HG03571 (cell line): ENCODE measurements at regions not wholly inside any gene's neighbourhood (a gene's known extent, or its start where the extent isn't known, plus 50 kb on each side); places are given as distances from the start of the nearest gene placed in this dataset.

Source experiments
- ATAC-seq: cut with Tn5 transposase; IDR thresholded peaks from one replicate; pipeline ENCODE4 v1.9.1; 2021; ENCODE audit not compliant: unreplicated experiment

DNA sequence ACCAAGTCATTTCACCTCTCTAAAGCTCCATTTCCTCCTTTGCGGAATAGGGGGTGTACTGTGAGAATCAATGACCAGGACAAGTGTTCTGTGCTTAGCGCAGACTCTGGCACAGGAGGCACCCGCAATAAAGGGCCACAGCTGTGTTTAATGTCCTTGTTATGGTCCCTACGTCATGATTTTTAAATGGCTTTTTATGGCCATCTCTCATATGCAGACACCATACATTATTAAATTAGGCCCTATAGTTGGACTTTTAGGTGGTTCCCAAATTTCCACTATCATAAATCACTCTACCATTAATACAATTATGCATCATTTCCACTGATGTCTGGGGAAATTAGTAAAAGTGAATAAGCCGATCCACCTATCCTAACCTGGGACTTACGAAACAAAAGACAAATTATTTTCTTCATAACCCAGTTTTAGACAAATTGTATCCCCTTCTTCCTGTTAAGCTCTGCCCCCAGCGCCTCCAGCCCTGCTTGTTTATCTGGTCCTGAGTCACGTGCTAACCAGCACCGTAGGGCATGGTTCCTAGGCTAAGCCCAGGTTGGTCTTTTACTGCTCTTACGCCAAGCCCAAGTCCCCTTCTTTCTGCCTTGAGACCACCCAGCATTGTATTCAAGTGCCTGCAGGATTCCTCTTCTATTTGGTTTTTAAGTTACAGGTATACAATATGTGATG lies 278.3 kb downstream of the SHQ1 start:
- ATAC-seq: no peak

DNA sequence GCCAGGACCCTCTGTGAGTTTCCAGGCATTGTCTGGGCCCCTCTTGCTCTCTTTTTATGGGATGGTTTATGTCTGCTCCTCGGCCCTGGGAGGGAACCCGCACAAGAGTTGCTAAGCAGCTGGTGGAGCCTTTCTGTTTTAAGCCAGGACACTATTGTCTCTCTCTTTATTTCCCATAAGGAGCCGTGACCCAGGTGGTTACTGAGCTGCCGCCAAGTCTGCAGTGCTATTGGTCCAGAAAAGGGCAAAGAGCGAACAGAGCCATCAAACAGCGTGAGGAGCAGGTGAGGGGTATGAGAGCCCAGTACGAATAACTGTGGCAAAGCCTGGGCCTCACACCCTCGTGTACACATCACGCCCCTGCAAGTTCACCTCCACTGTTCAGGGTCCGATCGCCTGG lies 280.2 kb downstream of the SHQ1 start:
- no peak for ATAC-seq

DNA sequence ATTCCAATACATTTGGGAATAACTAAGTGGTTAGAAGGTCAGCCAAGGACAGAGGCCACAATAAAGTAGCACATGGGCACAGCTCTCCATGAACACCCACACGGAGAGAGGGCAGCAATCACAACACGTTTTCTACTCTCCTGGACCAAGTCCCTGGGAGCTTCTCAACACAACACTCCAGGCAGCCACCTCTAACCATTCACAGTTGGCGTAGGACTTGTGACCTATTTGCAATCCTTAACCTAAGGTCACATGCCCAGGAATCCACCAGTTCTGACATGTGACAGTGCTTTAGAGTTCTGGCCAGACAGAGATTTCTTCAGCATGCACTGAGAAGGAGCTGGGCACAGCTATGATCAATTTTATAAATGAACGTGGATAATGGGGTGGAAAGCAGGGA lies 280.8 kb downstream of the SHQ1 start:
- ATAC-seq: no peak

- no peak for ATAC-seq
These were observed 282.7 kb downstream of the SHQ1 start for GRCh38 chr3:72565593-72565992.

DNA sequence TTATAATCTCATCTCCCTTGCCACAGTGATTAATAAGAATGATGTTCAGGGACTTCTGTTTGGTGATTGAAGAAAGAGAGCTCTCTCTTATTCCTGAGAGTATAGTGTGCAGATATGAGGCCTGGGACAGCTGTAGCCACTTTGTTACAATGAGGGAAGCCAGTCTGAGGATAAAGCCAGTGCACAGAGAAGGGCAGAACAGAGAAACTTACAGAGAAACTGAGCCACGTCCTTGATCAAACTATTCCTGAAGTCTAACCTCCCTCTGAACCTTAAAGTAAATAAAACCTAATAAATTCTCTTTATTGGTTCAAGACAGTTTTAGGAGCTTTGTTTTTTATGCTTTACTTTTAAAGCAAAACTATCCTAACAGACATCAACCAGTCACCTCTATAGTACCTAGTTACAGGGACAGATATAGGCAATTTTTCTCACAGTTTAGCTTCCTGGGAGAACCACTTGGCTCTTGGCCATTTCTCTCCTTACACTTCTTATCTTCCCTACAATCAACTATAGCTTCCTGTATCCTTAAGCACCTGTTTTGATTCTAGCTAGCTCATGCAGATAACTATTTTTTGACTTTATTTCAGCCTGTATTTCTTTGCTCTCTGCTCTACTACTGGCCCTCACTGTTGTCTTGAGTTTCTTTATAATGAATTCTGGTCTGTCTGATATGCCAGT lies 284.4 kb downstream of the SHQ1 start:
- ATAC-seq: no peak

DNA sequence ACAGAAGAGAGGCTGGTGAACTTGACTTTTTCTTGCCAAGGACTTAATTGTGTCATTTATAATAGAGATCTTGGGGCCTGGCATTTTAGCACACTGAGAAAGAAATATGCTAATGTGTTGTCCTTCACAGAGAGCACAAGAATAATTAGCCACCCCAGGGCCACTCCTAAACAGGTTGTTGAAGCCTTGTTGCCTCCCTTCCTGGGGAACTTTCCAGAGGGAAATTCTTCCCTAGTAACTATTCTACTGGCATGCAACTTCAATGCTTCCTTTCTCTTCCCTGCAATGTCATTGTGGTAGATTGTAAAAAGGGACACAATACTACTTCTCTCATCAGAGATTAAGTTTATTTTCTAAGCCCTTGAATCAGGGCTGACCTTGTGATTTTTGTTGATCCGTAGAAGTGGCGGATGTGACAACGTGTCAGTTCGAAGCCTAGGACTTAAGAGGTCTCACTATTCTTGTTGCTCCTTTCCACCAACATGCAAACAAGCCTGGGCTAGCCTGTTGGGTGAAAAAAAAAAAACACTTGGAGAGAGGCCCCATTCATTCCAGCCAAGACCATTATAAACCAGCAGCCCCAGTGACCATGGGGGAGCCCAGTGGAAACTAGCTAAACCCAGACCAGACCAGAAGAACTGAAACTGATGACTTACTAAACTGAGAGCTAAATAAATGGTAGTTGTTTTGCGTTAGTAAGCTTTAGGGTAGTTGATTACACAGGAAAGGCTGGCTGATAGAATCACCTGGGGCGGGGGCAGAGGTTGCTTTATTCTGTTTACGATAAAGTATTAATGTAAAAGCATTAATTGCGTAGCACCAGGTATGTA lies 287.2 kb downstream of the SHQ1 start:
- ATAC-seq: no peak

GRCh38 chr3:72559385-72559784 lies 288.9 kb downstream of the SHQ1 start:
- no peak for ATAC-seq

DNA sequence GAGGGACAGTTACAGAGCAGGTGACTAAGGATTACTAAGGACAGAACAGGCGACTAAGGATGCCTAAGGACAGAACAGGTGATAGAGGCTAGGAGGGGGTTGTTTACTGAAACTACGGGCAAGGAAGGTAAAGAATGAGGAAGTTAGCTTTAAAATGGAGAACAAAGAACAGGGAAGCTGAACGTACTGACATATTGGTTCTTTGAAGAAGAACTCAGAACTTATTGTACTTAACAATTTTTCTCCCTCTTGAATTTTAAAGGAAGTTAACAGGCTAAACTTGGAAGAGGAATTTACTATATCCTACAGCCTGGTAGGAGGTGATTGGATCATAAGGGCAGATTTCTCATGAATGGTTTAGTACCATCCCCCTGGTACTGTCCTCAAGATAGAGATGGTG lies 290.2 kb downstream of the SHQ1 start:
- no peak for ATAC-seq

GRCh38 chr3:72555714-72556113 lies 292.5 kb downstream of the SHQ1 start:
- no peak for ATAC-seq

DNA sequence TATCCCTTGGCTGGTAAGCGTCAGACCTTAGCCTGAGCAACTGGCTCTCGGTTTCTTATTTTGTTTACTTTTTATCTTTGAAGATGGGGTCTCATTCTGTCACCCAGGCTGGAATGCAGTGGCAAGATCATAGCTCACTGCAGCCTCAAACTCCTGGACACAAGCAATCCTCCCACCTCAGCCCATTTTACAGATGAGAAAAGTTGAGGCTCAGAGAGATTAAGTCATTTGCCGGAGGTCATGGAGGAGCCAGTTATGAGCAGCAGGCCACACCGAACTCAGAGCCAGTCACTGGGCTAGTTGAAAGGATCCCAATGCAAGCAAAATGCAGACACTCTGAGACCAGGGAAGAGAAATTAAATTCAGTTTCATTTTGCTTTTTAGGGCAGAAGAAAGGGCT lies 293.6 kb downstream of the SHQ1 start:
- ATAC-seq: no peak

DNA sequence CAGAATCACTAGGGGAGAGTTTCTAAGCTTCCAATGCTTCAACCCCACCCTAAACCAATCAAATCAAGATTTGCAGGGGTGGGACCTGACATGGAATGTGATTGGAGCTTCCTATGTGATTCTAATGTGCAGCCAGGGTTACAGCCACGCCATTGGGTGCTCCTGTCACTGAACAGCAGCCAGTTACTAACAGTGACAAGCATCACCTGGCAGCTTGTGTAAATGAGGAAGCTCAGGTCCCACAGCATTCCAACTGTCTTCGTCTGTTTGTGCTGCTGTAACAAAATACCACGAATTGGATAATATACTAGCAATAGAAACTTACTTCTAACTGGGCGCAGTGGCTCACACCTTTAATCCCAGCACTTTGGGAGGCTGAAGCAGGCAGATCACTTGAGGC lies 294.9 kb downstream of the SHQ1 start:
- no peak for ATAC-seq

DNA sequence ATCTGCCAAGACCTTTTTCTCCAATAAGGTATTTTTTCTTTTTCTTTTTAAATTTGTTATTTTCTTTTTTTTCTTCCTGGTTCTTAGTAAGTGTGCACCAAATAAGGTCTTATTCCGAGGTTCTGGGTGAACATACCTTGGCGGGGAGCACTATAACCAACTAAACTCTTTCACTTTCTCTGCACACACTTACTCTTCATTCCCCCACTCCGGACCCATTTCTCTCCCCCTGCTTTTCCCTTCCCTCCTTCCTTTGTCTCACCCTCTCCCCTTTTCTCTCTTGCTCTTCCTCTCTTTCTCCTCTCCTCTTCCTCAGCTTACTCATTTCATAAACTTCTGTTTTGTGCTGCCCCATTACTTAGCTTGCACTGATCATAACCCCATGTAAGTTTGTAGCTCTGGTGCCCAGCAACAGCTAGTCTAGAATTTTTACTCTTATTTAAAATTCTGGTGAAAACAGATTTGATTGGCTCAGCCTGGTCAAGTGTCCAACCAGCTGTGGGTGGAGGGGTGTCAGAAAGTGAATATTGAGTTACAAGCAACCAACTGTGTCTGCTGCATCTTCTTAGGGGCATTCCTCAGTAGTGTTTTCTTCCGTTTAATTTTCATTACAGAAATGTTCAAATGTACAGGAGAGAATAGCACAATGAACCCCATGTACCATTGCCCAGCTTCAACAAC lies 297.5 kb downstream of the SHQ1 start:
- ATAC-seq: no peak

GRCh38 chr3:72549761-72550581 lies 298.3 kb downstream of the SHQ1 start:
- no peak for ATAC-seq

DNA sequence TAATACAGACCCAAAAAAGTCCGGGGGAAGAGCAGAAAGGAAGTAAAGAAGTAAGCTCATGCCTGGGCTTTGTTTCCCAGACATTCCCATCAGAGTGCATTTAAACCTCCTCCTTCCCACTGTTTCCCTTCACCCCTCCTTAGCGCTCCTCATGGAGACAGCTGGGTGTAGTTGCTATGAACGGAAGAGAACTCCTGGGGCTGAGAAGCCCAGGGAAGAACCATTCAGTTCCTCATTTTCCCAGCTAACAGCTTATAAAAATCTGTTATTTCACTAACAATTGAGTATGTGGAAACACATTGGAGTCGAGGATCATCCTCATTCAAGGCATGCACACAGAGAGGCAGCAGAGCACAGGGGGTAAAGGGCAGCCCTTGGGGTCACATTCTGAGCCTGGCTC lies 299.3 kb downstream of the SHQ1 start:
- ATAC-seq: no peak

DNA sequence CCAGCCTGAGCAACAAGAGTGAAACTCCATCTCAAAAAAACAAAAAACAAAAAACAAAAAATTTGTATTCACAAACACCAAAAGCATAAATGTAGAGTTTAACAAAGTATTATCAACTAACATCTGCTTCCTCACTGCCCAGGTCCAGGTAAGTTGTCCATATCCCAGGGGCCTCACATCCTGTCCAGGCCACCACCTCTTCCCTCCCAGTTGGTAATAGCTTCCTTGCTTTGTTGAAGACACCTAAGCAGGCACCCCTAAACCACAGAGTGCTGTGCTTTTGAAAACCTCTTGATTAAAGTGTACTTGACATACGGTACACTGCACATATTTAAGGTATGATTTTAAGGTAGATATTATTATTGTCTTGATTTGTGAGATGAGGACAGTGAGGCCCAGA lies 299.8 kb downstream of the SHQ1 start:
- ATAC-seq: no peak

DNA sequence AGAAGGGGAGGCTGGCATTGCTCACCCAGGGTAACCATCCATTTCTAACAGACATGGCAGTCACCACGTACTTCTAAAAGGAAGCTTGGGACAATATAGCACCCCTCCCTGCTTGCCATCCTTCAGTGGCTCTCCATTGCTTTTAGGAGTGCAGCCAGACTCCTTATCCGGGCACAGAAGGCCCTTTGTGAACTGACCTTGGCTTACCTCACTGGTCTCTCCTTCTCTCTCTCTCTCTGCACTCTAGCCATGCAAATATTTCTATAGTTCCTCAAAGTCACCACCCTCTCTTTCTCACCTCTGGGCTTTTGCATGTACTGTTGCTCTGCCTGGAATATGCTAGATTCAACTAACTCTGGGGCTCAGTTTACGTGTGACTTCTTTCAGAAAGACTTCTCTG lies 301.1 kb downstream of the SHQ1 start:
- no peak for ATAC-seq

- no peak for ATAC-seq
These were observed 304.0 kb downstream of the SHQ1 start for GRCh38 chr3:72544239-72544638.

DNA sequence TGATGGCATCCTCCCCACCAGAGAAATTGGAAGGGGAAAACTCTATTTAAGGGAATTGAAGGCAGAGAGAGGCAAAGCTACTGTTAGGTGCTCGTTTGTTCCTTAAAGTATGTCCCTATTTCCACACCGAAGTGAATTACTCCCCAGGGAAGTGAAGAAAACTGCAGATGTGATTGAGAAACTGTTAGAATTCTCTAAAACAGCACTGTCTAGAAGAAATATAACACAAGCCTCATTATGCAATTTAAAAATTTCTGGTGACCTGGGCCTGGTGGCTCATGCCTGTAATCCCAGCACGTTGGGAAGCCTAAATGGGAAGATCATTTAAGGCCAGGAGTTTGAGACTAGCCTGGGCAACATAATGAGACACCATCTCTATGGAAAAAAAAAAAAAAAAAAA lies 305.0 kb downstream of the SHQ1 start:
- no peak for ATAC-seq

DNA sequence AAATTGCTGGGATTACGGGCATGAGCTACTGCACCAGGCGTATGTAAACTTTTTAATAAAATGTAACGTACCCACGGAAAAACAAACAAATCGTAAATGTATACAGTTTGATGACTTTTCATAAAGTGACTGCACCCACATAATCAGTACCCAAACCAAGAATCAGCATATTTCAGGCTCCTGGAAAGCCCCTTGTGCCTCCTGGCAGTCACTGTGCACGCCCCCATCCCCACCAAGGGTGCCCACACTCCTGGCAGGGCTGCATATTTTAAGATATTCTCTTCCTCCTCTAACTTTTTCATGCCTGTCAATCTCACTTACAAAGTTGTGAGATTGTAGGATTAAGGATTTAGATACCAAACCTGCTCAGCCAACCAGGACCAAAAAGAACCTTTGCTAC lies 305.5 kb downstream of the SHQ1 start:
- ATAC-seq: no peak

GRCh38 chr3:72539856-72540255 lies 308.4 kb downstream of the SHQ1 start:
- no peak for ATAC-seq
